ENCODE measurements at regions not wholly inside any gene's neighbourhood (a gene's known extent, or its start where the extent isn't known, plus 50 kb on each side); places are given as distances from the start of the nearest gene placed in this dataset.

- Mint-ChIP-seq H3K9me3 (no peaks in the 10 kb centered on the region), H3K4me3 (no peak overlapping the region), H3K27me3 (no peaks in the 10 kb centered on the region), H3K27ac (no peak overlapping the region), H3K36me3 (ENCODE audit: low read depth) (no peaks in the 10 kb centered on the region), H3K4me1 (ENCODE audit: low read depth) (no peaks in the 10 kb centered on the region)
- no peaks in the 10 kb centered on the region for H3K9me3 ChIP-seq (ENCODE audit: control insufficient read depth in 1 of 2, insufficient read depth in 1 of 2, low read length in 2 of 2)
- DNase-seq = no peak
- intact Hi-C loops (cut with DNase I, micrococcal nuclease) = no loop called here
- no peak for TF ChIP-seq CTCF (IDR thresholded peaks at IDR 0.05)
- CTCF ChIA-PET = no interaction called here
- POLR2A ChIA-PET = no interaction called here
- no peaks in the 10 kb centered on the region for H3K27me3 ChIP-seq (ENCODE audit: control insufficient read depth in 1 of 2, insufficient read depth in 2 of 2, low read length in 2 of 2)
- H3K4me3 ChIP-seq (ENCODE audit: low read length) = no peak overlapping the region
- H3K4me1 ChIP-seq (ENCODE audit: insufficient read depth, low read length) = no peaks in the 10 kb centered on the region
- H3K27ac ChIP-seq (ENCODE audit: low read depth in 1 of 2, low read length in 2 of 2) = no peak overlapping the region
- no peak for ATAC-seq (ENCODE audit: poor library complexity)
- no peaks in the 10 kb centered on the region for H3K36me3 ChIP-seq (ENCODE audit: insufficient read depth, low read length)
These were observed 165.7 kb downstream of the OR13H1 start for GRCh38 chrX:131709553-131709952.

GRCh38 chrX:131711478-131711867 is 167.6 kb downstream of the OR13H1 start:
- Histone ChIP-seq H3K36me3 (ENCODE audit: insufficient read depth, low read length) (no peaks in the 10 kb centered on the region), H3K4me1 (ENCODE audit: insufficient read depth, low read length) (no peaks in the 10 kb centered on the region), H3K27me3 (ENCODE audit: control insufficient read depth in 1 of 2, insufficient read depth in 2 of 2, low read length in 2 of 2) (no peaks in the 10 kb centered on the region), H3K9me3 (ENCODE audit: control insufficient read depth in 1 of 2, insufficient read depth in 1 of 2, low read length in 2 of 2) (no peaks in the 10 kb centered on the region), H3K27ac (ENCODE audit: low read depth in 1 of 2, low read length in 2 of 2) (no peak overlapping the region), H3K4me3 (ENCODE audit: low read length) (no peak overlapping the region)
- intact Hi-C loops (cut with DNase I, micrococcal nuclease) = no loop called here
- ChIA-PET CTCF (interaction anchor here (1.0 kb wide), 1 partner anchor 31 kb away, joined by 3 read pairs; no protein-coding TSS in a partner anchor), POLR2A (no interaction called here)
- H3K4me1 Mint-ChIP-seq (ENCODE audit: low read depth) = no peaks in the 10 kb centered on the region
- H3K9me3 Mint-ChIP-seq = no peaks in the 10 kb centered on the region
- no peak for ATAC-seq (ENCODE audit: poor library complexity)
- H3K27ac Mint-ChIP-seq = no peak overlapping the region
- no peak for TF ChIP-seq CTCF (IDR thresholded peaks at IDR 0.05)
- no peak overlapping the region for H3K4me3 Mint-ChIP-seq
- DNase-seq = no peak
- H3K36me3 Mint-ChIP-seq (ENCODE audit: low read depth) = no peaks in the 10 kb centered on the region
- no peaks in the 10 kb centered on the region for H3K27me3 Mint-ChIP-seq

GRCh38 chrX:131723646-131724045 is 179.8 kb downstream of the OR13H1 start:
- ATAC-seq (ENCODE audit: poor library complexity) = no peak
- CTCF ChIA-PET = no interaction called here
- Mint-ChIP-seq H3K36me3 (ENCODE audit: low read depth) (peaks cover 4% of the 10 kb centered on the region), H3K27ac (no peak overlapping the region), H3K9me3 (peaks cover 3% of the 10 kb centered on the region), H3K4me1 (ENCODE audit: low read depth) (no peaks in the 10 kb centered on the region), H3K4me3 (no peak overlapping the region), H3K27me3 (no peaks in the 10 kb centered on the region)
- TF ChIP-seq CTCF (IDR thresholded peaks at IDR 0.05) = no peak
- DNase-seq = no peak
- no peaks in the 10 kb centered on the region for H3K36me3 ChIP-seq (ENCODE audit: insufficient read depth, low read length)
- no peak overlapping the region for H3K27ac ChIP-seq (ENCODE audit: low read depth in 1 of 2, low read length in 2 of 2)
- no peaks in the 10 kb centered on the region for H3K4me1 ChIP-seq (ENCODE audit: insufficient read depth, low read length)
- intact Hi-C loops (cut with DNase I, micrococcal nuclease) = no loop called here
- H3K9me3 ChIP-seq (ENCODE audit: control insufficient read depth in 1 of 2, insufficient read depth in 1 of 2, low read length in 2 of 2) = no peaks in the 10 kb centered on the region
- H3K27me3 ChIP-seq (ENCODE audit: control insufficient read depth in 1 of 2, insufficient read depth in 2 of 2, low read length in 2 of 2) = no peaks in the 10 kb centered on the region
- POLR2A ChIA-PET = no interaction called here
- H3K4me3 ChIP-seq (ENCODE audit: low read length) = no peak overlapping the region

All from CD4-positive, alpha-beta T cell (primary cell).